ENCODE measurements at regions not wholly inside any gene's neighbourhood (a gene's known extent, or its start where the extent isn't known, plus 50 kb on each side); places are given as distances from the start of the nearest gene placed in this dataset.

DNA sequence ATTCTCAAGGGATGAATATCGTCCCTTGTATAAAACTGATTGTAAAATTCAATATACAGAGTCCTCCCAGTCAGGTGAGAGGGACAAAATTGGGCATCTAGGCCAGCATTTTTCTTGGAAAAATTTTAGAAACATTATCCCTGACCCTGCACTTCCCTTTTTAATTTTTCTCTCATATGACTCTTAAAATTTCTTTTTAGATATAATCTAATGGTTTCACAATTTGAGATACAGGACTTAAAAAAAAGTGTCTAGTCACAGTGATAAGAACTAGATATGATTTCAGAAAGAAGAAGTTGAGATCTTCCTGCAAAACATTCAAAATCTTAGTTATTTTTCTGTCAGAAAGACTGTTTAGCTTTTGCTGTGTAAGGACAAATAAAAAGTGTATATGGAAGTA lies 270.8 kb upstream of the PPFIA2 start:
- no peak for DNase-seq

DNA sequence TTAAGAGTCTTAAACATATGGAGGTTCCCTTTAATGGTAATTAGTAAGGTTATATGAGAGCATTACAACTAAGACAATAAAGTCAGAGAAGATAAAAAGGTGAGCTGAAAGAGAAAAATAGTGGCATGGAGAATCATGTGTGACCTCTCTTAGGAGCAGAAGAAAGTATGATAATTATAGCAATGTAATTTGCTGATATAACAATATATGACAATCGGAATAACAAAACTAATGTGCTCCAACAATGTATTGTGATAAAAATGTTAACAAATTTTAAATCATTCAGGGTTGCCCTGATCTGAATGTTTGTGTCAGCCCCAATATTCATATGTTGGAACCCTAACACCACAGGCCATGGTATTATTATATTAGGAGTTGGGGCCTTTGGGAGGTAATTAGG lies 269.6 kb upstream of the PPFIA2 start:
- DNase-seq = no peak

DNA sequence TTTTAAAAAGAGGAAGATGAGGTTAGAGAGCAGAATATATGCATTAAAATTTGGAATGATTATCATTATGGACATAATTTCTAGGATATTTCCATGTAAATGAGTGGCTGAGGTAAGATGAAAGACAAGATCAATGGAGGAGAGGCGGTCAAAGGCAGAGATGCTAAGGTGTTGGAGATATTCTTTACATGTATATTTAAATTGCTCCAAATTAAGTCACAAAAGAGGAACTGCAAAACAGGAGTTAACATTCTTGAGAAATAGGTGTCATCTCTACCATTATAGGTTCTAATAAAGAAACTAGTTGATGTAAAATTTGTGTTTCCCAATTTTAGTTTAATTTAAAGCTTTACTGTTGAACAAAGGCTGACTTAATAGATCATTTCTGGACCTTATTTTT lies 268.5 kb upstream of the PPFIA2 start:
- no peak for DNase-seq

DNA sequence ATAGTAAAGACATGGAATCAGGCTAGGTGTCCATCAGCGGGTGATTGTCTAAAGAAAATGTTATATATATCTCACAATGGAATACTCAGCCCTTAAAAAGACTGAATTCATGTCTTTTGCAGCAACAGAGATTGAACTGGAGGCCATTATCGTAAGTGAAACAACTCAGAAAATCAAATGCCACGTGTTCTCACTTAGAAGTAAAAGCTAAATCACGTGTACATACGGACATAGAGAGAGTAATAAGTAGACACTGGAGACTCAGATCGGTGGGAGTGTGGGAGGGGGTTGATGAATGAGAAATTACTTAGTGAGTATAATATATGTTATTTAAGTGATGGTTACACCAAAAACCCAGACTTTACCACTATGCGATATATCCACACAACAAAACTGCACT lies 266.3 kb upstream of the PPFIA2 start:
- DNase-seq = no peak

DNA sequence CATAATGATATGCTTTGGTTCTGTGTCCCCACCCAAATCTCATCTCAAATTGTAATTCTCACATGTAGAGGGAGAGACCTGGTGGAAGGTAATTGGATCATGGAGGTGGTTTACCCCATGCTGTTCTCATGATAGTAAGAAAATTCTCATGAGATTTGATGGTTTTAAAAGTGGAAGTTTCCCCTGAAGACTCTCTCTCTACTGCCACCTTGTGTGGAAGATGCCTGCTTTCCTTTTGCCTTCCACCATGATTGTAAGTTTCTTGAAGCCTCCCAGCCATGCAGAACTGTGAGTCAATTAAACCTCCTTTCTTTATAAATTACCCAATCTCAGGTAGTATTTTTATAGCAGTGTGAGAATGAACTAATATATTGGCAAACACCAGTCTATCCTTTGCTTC lies 260.4 kb upstream of the PPFIA2 start:
- no peak for DNase-seq

DNA sequence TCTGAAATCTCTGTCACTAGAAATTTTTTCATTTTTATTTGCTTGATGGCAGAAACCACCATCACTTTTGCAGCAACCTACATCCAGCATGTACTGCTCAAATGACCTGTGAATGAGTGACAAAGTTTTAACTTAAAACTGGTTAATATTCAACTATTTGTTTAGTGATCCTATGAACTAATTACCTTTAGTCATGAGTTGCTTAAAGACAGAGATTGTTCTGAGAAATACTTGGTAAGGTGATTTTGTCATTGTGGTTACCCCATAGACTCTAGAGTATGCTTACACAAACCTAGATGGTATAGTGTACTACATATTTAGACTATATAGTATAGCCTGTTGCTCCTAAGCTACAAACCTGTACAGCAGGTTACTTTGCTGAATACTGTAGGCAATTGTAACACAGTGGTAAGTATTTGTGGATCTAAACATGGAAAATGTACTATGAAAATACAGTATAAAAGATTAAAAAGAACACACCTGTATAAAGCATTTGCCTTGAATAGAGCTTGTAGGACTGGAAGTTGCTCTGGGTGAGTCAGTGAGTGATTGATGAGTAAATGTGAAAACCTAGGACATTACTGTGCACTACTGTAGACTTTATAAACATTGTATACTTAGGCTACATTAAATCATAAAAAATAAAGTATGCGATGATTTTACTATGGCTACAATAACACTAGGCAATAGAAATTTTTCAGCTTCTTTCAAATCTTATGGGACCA lies 256.6 kb upstream of the PPFIA2 start:
- no peak for DNase-seq

DNA sequence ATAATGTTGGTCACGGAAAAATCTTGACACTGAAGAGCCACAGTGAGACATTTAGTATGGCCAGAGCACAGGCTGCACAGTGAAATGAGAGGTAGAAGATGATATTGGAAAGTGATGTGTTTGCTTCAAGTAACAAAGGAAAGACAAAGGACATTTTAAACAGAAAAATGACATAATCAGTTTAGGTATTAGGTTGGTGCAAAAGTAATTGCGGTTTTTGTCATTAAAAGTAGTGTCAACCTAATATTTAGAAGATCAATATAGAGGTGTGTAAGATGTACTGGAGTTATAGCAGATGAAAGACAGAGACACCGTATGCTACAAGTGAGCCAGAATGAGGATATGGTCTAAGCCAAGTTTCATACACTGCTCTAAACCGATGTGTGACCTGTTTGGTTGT lies 253.0 kb upstream of the PPFIA2 start:
- DNase-seq = no peak

DNA sequence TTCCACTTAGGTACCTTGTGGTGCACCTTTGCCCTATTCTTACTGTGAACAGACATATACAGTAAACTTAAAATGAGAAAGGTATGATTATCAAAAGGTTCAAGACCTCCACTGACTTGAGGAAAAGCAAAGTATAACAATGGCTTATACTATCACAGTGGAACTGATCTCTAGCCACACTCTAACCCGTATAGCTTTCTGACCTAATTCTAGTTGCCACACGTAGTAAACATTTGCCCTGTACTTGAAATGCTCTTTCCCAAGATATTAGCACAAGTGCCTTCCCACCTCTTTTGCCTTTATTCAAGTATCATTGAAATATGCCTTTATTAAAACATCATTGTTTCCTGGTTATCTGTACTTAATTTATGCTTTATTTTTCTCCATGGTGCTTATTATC lies 250.4 kb upstream of the PPFIA2 start:
- DNase-seq = no peak

DNA sequence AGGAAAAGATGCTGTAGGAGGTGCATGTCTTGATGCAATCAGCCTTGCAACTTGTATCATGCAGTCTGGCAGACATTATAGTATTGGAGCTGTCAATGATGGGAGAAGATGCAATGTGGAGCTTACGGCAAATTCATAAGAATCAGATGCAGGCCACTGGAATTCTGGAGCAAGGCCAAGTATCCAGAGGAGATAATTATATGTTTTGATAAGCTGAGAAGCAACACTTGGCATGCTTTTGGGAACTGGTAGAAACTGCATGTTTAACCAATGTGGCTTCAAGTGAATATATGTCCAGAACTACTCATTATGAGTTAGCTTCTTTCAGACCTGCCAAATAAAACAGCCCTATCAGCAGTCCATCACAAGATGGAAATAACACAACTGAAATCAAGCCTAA lies 249.1 kb upstream of the PPFIA2 start:
- no peak for DNase-seq

DNA sequence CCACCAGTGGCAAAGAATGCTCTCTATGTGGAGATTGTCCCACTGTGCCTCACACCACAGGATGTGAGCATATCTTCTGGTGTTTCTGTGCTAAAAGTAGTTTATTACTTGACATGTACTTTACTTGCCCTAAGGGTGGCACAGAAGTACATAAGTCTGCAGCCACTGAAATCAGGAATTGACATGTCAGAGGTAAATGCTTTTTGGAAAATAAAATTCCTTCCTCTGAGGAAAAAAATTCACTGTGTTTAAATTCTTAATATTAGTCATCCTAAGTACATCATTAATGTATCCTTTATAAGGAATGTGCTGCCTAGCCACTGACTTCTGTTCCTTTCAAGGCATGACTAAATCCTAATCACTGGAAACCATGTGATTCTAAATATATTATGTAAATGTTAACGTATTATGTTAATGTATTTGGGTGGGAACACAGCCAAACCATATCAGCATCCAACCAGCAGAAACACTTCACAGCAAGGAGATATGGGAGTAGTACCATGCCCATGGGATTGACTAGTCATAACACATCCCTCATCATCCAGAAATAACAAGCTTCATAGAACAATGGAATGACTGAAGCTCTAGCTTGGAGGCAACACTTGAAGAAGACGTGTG lies 239.7 kb upstream of the PPFIA2 start:
- DNase-seq = no peak

DNA sequence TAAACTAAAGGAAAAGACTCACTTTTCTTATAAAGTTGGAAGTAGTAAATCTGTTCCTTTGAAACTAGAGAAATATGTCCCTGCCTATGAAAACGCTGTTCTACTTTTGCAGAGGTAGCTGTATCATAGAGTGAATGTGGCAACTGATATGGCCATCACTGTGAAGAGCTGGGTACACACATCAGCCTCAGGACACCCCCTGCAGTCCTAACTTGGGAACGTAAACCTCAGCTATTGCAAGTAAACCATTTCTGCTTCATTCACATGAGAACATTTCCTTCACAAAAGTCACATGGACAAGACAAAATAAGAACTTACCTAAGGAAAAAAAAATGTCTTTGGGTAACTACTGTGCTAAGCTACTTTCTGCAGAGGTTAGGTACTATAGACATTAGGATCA lies 233.3 kb upstream of the PPFIA2 start:
- no peak for DNase-seq

DNA sequence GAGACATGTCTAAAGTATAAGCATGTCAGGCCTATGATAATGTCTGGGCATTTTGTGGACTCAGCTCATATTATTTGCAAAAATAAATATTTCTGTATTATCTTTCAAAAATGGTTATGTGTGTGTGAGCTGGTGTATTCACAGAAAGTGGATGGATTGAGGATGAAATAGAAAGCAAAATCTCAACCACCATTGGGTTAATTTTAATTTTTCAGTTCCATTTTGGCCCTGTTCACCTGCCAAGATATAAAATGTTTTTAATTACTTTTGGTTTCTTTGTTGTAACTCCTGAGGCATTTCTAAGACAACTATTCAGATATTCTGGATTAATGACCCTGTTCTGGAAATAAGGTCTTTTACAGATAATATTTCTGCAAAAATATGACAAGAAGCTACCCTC lies 232.7 kb upstream of the PPFIA2 start:
- DNase-seq = no peak

DNA sequence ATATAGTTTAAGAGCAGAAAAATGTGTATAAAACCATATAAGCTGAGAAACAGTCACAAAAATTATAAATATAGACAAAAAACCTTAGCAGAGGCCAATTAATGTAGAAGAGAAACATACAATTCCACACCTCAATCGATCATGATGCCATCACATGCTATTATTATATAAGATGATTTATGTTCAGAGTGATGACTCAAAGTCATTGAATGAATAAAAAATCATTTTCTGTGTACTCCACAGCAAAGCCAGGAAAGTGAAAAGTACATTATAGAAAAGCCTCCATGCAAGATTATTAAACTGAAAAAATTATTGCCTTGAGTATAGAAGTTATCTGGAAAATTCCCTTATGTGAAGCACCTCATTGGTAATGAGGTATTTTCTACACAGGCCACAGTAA lies 229.2 kb upstream of the PPFIA2 start:
- DNase-seq = no peak

DNA sequence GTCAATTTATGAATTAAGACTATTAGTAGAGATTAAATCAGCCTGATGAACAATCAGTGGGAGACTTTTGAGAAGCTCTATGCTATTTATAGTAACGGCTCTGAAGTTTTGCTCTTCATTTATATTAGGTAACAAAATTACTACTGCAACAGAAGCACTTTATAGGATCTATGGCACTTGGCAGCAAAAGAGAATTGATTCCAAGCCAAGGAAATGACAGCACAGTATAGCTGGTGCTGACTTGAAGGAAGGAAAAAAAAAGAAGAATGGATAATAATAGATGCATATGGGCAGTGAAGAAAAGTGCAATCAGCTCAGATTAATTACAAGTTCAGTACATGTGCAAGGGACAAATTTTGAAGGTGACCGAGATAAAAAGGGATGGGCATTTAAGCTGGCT lies 228.2 kb upstream of the PPFIA2 start:
- DNase-seq = no peak

DNA sequence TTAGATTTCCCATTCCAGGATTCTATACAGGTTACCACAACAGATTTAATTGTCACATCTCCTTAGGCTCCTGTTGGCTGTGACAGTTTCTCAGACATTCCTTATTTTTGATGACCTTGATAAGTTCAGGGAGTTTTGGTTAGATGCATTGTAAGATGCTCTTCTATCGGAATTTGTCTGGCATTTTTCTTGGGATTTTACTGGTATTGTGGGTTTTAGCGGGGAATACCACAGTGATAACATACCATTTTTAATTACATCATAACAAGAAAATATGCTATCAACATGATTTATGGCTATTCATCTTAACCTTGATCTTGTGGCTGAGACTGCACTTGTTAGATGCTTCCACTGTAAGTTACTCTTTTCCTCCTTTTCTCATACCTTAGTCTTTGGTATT lies 217.5 kb upstream of the PPFIA2 start:
- no peak for DNase-seq

DNA sequence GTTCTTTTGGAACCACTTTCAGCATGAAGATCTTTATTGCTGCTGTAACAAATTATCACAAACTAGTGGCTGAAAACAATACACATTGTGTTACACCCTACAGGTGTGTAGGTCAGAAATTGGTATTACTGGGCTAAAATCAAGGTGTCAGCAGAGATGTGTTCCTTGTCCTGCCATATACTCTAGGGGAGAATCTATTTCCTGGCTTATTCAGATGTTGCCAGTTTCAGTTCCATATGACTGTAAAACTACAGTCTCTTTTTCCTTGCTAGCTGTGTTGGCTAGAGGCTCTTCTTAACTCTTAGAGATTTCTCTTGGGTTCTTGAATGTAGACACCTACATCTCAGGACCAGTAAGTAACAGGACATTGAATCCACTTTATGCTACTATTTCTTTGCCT lies 215.6 kb upstream of the PPFIA2 start:
- no peak for DNase-seq

DNA sequence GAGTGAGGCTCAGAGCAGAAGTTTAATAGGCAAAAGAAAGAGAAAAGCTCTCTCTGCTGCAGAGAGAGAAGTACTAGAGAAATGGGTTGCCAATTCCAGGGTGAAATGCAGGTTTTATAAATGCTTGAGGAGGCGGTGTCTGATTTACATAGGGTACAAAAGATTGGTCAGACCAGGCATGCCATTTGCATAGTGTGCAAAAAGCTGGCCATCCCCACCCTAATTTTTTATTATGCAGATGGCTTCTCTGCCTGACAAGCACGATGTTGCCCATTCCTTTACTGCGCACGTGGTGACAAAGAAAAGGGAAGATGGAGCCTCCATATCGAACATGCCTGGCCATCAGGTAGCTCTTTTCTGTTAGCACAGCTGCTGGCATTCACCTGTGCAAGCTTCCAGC lies 209.3 kb upstream of the PPFIA2 start:
- DNase-seq = no peak

DNA sequence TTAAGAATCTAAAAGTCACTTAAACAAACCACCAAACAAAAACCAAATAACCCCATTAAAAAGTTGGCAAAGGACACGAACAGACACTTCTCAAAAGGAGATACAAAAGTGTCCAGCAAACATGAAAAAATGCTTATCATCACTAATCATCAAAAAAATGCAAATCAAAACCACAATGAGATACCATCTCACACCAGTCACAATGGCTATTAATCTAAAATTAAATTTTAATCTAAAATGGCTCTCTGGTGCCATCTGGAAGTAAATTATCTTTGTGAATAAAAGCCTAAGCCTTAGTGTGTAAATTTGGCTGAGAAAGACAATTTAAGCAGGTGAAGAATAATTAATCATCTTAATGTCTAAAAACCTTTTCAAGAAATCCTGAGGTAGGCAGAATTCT lies 204.5 kb upstream of the PPFIA2 start:
- no peak for DNase-seq

DNA sequence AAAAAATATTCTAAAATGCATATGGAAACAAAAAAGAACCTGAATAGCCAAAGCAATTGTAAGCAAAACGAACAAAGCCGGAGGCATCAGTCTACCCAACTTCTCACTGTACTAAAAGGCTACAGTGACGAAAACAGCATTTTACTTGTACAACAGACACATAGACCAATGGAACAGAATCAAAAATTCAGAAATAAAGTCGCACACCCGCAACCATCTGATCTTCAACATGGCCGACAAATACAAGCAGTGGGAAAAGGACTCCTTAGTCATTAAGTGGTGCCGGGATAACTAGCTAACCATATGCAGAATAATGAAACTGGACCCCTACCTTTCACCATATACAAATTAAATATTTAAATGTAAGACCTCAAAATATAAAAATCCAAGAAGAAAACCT lies 203.9 kb upstream of the PPFIA2 start:
- DNase-seq = no peak

DNA sequence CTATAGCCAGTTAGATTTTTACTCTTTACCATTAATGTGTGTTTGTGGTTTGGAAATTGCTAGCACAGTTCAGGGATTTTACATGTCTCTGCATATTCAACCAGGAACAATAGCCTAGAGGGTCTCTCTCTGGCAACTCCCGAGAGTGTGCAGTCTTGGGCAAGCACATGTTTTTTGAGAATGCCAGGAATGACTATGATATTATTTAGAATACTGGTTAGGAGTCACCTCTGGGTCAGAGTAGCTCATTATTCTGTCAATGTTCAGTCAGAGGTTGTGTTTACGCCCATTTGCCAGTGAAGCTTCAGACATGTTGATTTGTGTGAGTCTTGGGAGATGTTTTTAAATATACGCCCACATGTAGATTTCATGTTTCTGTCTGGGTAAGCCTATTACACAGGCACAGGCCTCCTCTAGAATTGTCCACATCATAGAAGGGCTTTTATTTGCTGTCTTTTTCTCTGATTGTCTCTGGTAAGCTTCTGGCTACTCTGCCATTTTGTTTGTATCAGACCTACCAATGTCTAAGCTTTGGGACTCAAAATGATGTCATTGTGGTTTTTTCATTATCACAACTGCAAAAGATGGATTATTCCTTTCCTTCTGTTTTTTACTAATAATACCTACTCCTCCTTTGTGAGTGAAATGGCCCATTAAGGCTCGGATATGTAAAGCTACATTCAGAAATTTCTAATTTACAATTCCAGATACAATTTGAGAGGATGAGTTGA lies 203.1 kb upstream of the PPFIA2 start:
- DNase-seq = no peak

DNA sequence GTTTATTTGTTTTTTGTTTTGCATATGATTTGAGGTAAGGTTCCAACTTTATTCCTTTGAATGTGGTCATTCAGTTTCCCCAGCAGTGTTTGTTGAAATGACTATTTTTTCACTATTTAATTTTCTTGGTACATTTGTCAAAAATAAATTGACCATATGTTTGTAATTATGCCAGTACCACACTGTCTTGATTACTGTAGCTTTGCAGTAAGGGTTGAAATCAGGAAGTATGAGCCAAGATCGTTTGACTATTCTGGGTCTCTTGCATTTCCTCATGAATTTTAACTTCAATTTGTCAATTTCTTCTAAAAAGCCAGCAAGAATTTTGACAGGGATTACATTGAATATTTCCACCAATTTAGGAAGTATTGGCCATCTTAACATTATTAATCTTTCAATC lies 199.3 kb upstream of the PPFIA2 start:
- no peak for DNase-seq

DNA sequence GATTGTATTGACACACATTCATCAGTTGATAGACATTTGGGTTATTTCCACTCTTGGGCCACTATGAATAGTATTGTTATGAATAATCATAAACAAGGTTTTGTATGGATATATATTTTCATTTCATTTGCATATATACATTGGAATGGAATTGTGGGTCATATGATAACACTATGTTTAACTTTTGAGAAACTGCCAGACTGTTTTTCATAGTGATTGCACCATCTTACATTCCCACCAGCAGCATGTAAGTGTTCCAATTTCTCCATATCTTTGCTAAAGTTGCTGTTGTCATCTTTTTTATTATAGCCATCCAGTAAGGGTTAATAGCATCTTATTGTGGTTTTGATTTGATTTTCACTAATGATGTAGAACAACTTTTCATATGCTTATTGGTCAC lies 198.5 kb upstream of the PPFIA2 start:
- DNase-seq = no peak

DNA sequence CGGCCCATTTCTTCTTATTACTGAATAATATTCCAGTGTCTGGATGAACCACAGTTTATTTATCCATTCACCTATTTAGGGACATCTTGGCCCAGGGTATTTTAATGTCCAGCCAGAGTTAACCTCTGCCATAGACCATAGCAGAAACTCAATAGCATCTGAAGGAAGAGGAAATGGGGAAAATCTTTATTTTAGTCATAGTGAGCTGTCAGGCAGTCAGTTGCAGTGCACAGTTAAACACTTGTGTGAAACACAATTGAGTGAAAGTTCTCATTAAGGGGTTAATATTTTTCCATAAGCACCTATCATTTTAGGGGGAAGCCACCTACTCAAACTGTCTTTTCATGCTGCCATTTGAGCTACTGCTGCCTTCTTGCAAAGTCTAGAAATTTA lies 197.3 kb upstream of the PPFIA2 start:
- no peak for DNase-seq

DNA sequence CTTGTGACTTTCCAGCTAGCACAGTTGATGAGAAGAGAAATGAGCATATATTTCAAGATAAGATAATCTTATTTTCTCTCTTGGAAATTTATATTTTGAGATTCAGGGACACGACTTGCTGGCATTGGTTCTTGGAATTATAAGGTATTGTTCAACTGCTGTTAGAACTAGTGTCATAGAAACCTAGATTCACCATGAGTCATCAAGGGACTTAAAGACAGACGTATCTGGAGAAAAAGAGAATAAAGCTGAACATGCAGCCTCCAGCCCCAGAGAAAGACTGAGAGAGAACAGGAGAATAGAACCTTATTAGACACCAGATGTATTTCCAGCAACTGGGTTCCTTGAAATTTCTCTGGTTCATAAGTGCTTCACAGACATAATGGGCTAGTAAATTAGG lies 194.4 kb upstream of the PPFIA2 start:
- no peak for DNase-seq

DNA sequence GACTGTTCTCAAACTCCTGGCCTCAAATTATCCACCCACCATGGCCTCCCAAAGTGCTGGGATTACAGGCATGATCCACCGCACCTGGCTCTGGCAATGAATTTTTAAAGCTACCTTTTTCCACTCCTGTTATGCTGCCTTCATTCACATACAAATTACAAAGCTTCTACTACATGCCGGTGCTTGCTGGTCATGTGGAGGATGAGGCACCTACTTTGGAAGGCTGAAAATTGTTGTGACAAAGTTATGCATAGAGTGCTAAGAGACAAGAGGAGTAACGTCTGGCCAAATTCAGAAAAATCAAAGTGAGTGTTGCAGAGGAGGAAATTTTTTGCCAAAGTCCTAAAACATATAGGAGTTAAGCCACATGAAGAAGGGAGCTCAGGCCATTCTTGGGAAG lies 191.7 kb upstream of the PPFIA2 start:
- no peak for DNase-seq

All from activated effector memory CD4-positive, alpha-beta T cell treated with anti-CD3 and anti-CD28 coated beads, Interleukin-2, amount 50 U/mL, for 16 hours (primary cell).